PFSK-1 (cell line): ENCODE measurements at regions not wholly inside any gene's neighbourhood (a gene's known extent, or its start where the extent isn't known, plus 50 kb on each side); places are given as distances from the start of the nearest gene placed in this dataset.

Experiments
- FOXP2 ChIP-seq: optimal IDR thresholded peaks from 2 replicates; pipeline ENCODE3; 2011; ENCODE audit warnings: borderline replicate concordance, control low read depth, inconsistent platforms; ENCODE audit not compliant: insufficient read depth; ENCODE audit errors: extremely low read length, extremely low read depth
- POLR2AphosphoS5 ChIP-seq: IDR thresholded peaks from 2 replicates; pipeline ENCODE4 v1.6.1; 2012; ENCODE audit warnings: low read depth, mild to moderate bottlenecking, control low read depth, low read length, moderate library complexity
- SIN3A ChIP-seq: IDR thresholded peaks from 2 replicates; pipeline ENCODE4 v1.6.1; 2012; ENCODE audit warnings: mild to moderate bottlenecking, low read length, moderate library complexity, borderline replicate concordance; ENCODE audit not compliant: insufficient read depth
- TAF1 ChIP-seq: IDR thresholded peaks from 2 replicates; pipeline ENCODE4 v1.6.1; 2012; ENCODE audit warnings: low read length, control low read depth, borderline replicate concordance; ENCODE audit not compliant: insufficient read depth
- TF ChIP-seq, protein P1 (sequence below), 2 experiments: IDR thresholded peaks; 2 replicates each; pipeline versions ENCODE4 v1.6.1 to v1.8.0; 2011 to 2012; ENCODE audit warnings: low read depth in 2 of 2, low read length in 2 of 2, control low read depth in 1 of 2, inconsistent platforms in 1 of 2, mild to moderate bottlenecking in 1 of 2, moderate library complexity in 1 of 2; ENCODE audit not compliant: insufficient read depth in 1 of 2

- TF ChIP-seq FOXP2, result no peak
- TF ChIP-seq SIN3A, result no peak
- TF ChIP-seq, protein P1, sequence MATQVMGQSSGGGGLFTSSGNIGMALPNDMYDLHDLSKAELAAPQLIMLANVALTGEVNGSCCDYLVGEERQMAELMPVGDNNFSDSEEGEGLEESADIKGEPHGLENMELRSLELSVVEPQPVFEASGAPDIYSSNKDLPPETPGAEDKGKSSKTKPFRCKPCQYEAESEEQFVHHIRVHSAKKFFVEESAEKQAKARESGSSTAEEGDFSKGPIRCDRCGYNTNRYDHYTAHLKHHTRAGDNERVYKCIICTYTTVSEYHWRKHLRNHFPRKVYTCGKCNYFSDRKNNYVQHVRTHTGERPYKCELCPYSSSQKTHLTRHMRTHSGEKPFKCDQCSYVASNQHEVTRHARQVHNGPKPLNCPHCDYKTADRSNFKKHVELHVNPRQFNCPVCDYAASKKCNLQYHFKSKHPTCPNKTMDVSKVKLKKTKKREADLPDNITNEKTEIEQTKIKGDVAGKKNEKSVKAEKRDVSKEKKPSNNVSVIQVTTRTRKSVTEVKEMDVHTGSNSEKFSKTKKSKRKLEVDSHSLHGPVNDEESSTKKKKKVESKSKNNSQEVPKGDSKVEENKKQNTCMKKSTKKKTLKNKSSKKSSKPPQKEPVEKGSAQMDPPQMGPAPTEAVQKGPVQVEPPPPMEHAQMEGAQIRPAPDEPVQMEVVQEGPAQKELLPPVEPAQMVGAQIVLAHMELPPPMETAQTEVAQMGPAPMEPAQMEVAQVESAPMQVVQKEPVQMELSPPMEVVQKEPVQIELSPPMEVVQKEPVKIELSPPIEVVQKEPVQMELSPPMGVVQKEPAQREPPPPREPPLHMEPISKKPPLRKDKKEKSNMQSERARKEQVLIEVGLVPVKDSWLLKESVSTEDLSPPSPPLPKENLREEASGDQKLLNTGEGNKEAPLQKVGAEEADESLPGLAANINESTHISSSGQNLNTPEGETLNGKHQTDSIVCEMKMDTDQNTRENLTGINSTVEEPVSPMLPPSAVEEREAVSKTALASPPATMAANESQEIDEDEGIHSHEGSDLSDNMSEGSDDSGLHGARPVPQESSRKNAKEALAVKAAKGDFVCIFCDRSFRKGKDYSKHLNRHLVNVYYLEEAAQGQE (IDR thresholded peaks at IDR 0.05; ENCODE audit: insufficient read depth in 1 of 2, low read depth in 2 of 2, low read length in 2 of 2), result no peak
- TF ChIP-seq POLR2AphosphoS5, result no peak
- TF ChIP-seq TAF1, result no peak
Measured at GRCh38 chr2:133894429-133894828, 326.2 kb upstream of the NCKAP5 start.

DNA sequence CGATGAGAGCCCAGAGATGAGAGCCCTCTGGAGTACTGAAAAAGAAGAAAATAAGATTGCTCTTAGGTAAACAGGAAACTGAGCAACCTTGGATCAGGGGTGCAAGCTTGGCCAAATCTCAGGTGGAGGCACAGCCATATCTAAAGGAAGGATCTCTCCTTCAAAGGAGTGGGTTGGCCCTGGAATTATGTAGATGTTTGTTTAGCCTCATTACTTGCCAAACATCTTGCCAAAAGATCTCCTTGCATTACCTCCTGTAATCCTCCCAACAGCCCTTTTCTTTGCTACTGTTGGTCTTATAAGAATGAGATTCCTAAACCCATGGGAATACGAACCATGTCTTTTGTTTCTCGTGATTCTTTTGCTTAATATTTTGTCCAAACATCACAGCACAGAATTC is 332.6 kb upstream of the NCKAP5 start:
- no peak for TF ChIP-seq POLR2AphosphoS5
- TF ChIP-seq, protein P1 (IDR thresholded peaks at IDR 0.05; ENCODE audit: insufficient read depth in 1 of 2, low read depth in 2 of 2, low read length in 2 of 2), result no peak

DNA sequence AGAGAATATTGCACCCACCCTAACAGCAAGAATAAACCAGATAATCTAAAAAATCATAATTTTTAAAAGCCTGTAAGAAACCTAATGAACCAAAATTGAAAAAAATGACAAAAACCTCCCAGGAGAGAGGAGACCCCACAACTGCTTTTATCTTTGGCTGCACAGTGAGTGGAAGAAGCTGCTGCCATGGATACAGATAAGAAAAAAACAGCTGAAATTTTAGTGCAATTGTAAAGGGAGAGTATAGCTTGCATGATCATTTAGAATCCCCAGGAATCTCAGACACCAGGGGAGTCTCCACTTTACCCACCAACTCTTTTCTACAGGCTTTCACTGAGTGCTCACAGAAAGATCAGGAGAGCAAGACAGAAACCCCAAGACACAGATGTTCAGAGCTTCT is 338.1 kb upstream of the NCKAP5 start:
- TF ChIP-seq FOXP2 (no peak), TAF1 (no peak), SIN3A (no peak), POLR2AphosphoS5 (no peak)
- TF ChIP-seq, protein P1 (IDR thresholded peaks at IDR 0.05; ENCODE audit: insufficient read depth in 1 of 2, low read depth in 2 of 2, low read length in 2 of 2), result no peak

DNA sequence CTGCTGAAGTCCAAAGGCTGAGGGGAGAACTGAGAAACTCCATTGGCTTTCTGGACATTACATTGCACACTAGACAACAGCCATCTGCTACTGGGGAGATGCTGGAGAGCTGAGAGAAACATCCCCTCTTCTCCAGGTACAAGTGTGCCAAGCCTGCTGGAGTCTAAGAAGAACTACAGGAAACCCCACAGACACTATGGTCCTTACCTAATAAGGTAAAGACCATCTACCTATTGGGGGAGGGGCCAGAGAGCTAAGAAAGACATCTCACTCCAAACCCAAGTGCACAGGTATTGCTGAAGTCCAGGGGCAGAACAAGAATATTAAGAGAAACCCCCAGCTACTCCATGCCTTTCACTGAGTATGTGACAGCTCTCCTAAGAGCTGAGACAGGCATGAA is 338.7 kb upstream of the NCKAP5 start:
- TF ChIP-seq, protein P1 (IDR thresholded peaks at IDR 0.05; ENCODE audit: insufficient read depth in 1 of 2, low read depth in 2 of 2, low read length in 2 of 2), result no peak
- TF ChIP-seq POLR2AphosphoS5, result no peak
- no peak for TF ChIP-seq SIN3A
- no peak for TF ChIP-seq TAF1
- TF ChIP-seq FOXP2, result no peak

DNA sequence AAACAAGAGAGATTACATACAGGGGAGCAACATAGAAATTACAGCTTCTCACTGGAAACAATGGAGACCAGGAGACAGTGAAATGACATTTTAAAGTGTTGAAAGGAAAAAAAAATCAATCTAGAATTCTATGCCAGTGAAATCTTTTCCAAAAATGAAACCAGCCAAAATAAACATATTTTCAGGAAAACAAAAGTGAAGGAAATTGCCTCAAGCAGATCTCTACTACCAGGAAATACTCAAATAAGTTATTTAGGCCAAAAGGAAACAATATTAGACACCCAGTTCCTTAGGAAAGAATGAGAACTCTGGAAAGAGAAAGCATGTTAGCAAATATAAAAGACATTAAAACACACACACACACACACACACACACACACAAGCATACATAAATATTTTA is 339.9 kb upstream of the NCKAP5 start:
- TF ChIP-seq FOXP2, result no peak
- no peak for TF ChIP-seq POLR2AphosphoS5
- no peak for TF ChIP-seq SIN3A
- no peak for TF ChIP-seq TAF1
- TF ChIP-seq, protein P1 (IDR thresholded peaks at IDR 0.05; ENCODE audit: insufficient read depth in 1 of 2, low read depth in 2 of 2, low read length in 2 of 2), result no peak
